Duodenal mucosa (tissue), 2 donors: ENCODE measurements at regions not wholly inside any gene's neighbourhood (a gene's known extent, or its start where the extent isn't known, plus 50 kb on each side); places are given as distances from the start of the nearest gene placed in this dataset.

Experiments
- H3K27ac ChIP-seq: one replicate; pipeline ENCODE4 v1.7.0; 2013; ENCODE audit warnings: low read depth, low read length
- H3K27me3 ChIP-seq, 2 donors: one replicate each; pipeline ENCODE4 v1.7.0; 2013; ENCODE audit warnings: low read length in 2 of 2, control low read depth in 1 of 2; ENCODE audit not compliant: insufficient read depth in 2 of 2, control insufficient read depth in 1 of 2
- H3K36me3 ChIP-seq, 2 donors: one replicate each; pipeline ENCODE4 v1.7.0; 2013; ENCODE audit warnings: low read length in 2 of 2, control low read depth in 1 of 2; ENCODE audit not compliant: insufficient read depth in 2 of 2, control insufficient read depth in 1 of 2
- H3K4me1 ChIP-seq, 2 donors: one replicate each; pipeline ENCODE4 v1.7.0; 2013; ENCODE audit warnings: low read length in 2 of 2, control low read depth in 1 of 2; ENCODE audit not compliant: insufficient read depth in 2 of 2, control insufficient read depth in 1 of 2
- H3K4me3 ChIP-seq, 2 donors: one replicate each; pipeline ENCODE4 v1.7.0; 2013; ENCODE audit warnings: low read length in 2 of 2, low read depth in 1 of 2
- H3K9ac ChIP-seq, 2 donors: one replicate each; pipeline ENCODE4 v1.7.0; 2013; ENCODE audit warnings: low read length in 2 of 2, low read depth in 1 of 2
- H3K9me3 ChIP-seq, 2 donors: one replicate each; pipeline ENCODE4 v1.7.0; 2013; ENCODE audit warnings: low read length in 2 of 2, control low read depth in 1 of 2; ENCODE audit not compliant: control insufficient read depth in 1 of 2

GRCh38 chr2:220991972-220992371, 580.1 kb downstream of the EPHA4 start:
- Histone ChIP-seq H3K9ac (no peak overlapping the region), H3K36me3 (no peaks in the 10 kb centered on the region), H3K4me1 (no peaks in the 10 kb centered on the region), H3K9me3 (no peaks in the 10 kb centered on the region), H3K4me3 (no peak overlapping the region), H3K27ac (no peak overlapping the region), H3K27me3 (no peaks in the 10 kb centered on the region)

- Histone ChIP-seq H3K4me1 (no peaks in the 10 kb centered on the region), H3K27ac (no peak overlapping the region), H3K4me3 (no peak overlapping the region), H3K27me3 (no peaks in the 10 kb centered on the region), H3K9ac (no peak overlapping the region), H3K36me3 (no peaks in the 10 kb centered on the region), H3K9me3 (no peaks in the 10 kb centered on the region)
Observed at GRCh38 chr2:220994846-220995245, 577.3 kb downstream of the EPHA4 start.

- Histone ChIP-seq H3K9ac (no peak overlapping the region), H3K36me3 (no peaks in the 10 kb centered on the region), H3K4me1 (no peaks in the 10 kb centered on the region), H3K27me3 (no peaks in the 10 kb centered on the region), H3K27ac (no peak overlapping the region), H3K4me3 (no peak overlapping the region), H3K9me3 (no peaks in the 10 kb centered on the region)
Observed at GRCh38 chr2:220995581-220995980, 576.5 kb downstream of the EPHA4 start.

- Histone ChIP-seq H3K4me3 (no peak overlapping the region), H3K27me3 (no peaks in the 10 kb centered on the region), H3K9me3 (no peaks in the 10 kb centered on the region), H3K27ac (no peak overlapping the region), H3K9ac (no peak overlapping the region), H3K36me3 (no peaks in the 10 kb centered on the region), H3K4me1 (no peaks in the 10 kb centered on the region)
Observed at GRCh38 chr2:220998156-220998555, 573.9 kb downstream of the EPHA4 start.

GRCh38 chr2:220999356-220999755, 572.7 kb downstream of the EPHA4 start:
- no peak overlapping the region for H3K9ac ChIP-seq
- no peak overlapping the region for H3K27ac ChIP-seq
- no peaks in the 10 kb centered on the region for H3K36me3 ChIP-seq
- no peaks in the 10 kb centered on the region for H3K4me1 ChIP-seq
- no peak overlapping the region for H3K4me3 ChIP-seq
- no peaks in the 10 kb centered on the region for H3K27me3 ChIP-seq
- H3K9me3 ChIP-seq: no peaks in the 10 kb centered on the region

- Histone ChIP-seq H3K9ac (no peak overlapping the region), H3K4me3 (no peak overlapping the region), H3K9me3 (no peaks in the 10 kb centered on the region), H3K27ac (no peak overlapping the region), H3K27me3 (no peaks in the 10 kb centered on the region), H3K4me1 (no peaks in the 10 kb centered on the region), H3K36me3 (no peaks in the 10 kb centered on the region)
Observed at GRCh38 chr2:221001381-221001801, 570.7 kb downstream of the EPHA4 start.

GRCh38 chr2:221002101-221002685, 569.9 kb downstream of the EPHA4 start:
- no peaks in the 10 kb centered on the region for H3K4me1 ChIP-seq
- no peaks in the 10 kb centered on the region for H3K27me3 ChIP-seq
- H3K36me3 ChIP-seq: no peaks in the 10 kb centered on the region
- no peaks in the 10 kb centered on the region for H3K9me3 ChIP-seq
- no peak overlapping the region for H3K4me3 ChIP-seq
- H3K27ac ChIP-seq: no peak overlapping the region
- H3K9ac ChIP-seq: no peak overlapping the region

GRCh38 chr2:221005338-221005737, 566.8 kb downstream of the EPHA4 start:
- H3K9me3 ChIP-seq: no peaks in the 10 kb centered on the region
- no peaks in the 10 kb centered on the region for H3K4me1 ChIP-seq
- H3K9ac ChIP-seq: no peak overlapping the region
- no peaks in the 10 kb centered on the region for H3K36me3 ChIP-seq
- H3K27ac ChIP-seq: no peak overlapping the region
- H3K4me3 ChIP-seq: no peak overlapping the region
- no peaks in the 10 kb centered on the region for H3K27me3 ChIP-seq

GRCh38 chr2:221006084-221006483, 566.0 kb downstream of the EPHA4 start:
- Histone ChIP-seq H3K9me3 (no peaks in the 10 kb centered on the region), H3K36me3 (no peaks in the 10 kb centered on the region), H3K27me3 (no peaks in the 10 kb centered on the region), H3K9ac (no peak overlapping the region), H3K27ac (no peak overlapping the region), H3K4me1 (no peaks in the 10 kb centered on the region), H3K4me3 (no peak overlapping the region)

- H3K4me1 ChIP-seq: no peaks in the 10 kb centered on the region
- no peak overlapping the region for H3K27ac ChIP-seq
- H3K27me3 ChIP-seq: no peaks in the 10 kb centered on the region
- no peaks in the 10 kb centered on the region for H3K36me3 ChIP-seq
- H3K4me3 ChIP-seq: no peak overlapping the region
- H3K9me3 ChIP-seq: no peaks in the 10 kb centered on the region
- no peak overlapping the region for H3K9ac ChIP-seq
Observed at GRCh38 chr2:221016551-221016950, 555.6 kb downstream of the EPHA4 start.

GRCh38 chr2:221018262-221018661, 553.8 kb downstream of the EPHA4 start:
- Histone ChIP-seq H3K36me3 (no peaks in the 10 kb centered on the region), H3K4me1 (no peaks in the 10 kb centered on the region), H3K4me3 (no peak overlapping the region), H3K9me3 (no peaks in the 10 kb centered on the region), H3K27ac (no peak overlapping the region), H3K9ac (no peak overlapping the region), H3K27me3 (no peaks in the 10 kb centered on the region)
